DMS 273 (cell line): ENCODE measurements at regions not wholly inside any gene's neighbourhood (a gene's known extent, or its start where the extent isn't known, plus 50 kb on each side); places are given as distances from the start of the nearest gene placed in this dataset.

Experiments
- DNase-seq: peaks from one replicate; lab custom pipeline; 2025; ENCODE audit not compliant: unreplicated experiment; lab: John Stamatoyannopoulos, UW

DNA sequence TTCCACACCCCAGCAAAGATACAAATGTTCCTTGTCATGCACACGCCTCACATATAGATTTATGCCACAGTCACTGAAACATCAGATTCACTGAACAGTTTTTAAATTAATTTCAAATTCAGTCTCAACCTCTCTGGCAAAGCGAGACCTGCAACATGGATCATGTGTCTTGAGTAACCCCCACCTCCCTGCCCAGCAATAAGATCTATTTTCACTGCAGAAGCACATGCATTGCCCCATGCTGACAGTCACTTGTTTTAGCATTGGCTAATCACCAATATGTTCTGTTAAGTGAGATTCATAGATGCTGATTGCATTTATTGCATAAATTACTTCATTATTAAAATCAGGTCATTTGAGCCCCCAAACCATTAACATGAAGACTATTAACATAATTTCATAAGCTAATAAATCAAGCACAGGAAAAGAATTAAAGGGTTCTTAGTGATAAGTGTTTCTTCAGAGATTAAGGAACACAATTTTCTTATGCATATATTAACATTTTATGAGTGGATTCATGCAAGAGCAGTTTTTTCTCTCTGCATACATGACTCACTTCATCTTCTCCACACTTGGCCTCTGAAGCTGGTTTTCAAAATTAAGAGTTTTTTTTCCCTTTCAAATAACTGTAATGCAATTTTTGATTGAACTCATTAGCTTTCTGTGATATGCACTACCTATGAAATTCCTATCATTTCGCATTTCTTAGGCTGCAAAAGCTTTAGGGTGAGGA is 173.2 kb upstream of the SOX4 start:
- DNase-seq: peak; percentile 12

DNA sequence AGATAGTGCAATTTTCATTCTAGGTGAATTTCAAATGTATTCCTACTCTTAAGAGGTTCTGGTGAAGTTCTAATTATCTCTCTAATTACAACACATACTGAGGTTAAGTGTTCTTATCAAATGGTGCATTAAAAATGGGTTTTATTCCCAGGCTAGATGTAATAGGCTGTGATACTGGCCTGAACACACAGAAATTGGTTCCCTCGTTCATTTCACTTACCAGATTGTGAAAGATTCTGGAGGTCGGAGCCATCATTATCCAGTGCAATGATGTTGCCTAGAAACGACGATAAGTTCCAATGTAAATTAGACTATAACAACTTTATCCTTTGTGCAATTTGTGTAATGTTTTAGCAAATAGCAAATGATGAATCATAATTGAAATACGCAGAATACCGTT is 172.6 kb upstream of the SOX4 start:
- DNase-seq: no peak

DNA sequence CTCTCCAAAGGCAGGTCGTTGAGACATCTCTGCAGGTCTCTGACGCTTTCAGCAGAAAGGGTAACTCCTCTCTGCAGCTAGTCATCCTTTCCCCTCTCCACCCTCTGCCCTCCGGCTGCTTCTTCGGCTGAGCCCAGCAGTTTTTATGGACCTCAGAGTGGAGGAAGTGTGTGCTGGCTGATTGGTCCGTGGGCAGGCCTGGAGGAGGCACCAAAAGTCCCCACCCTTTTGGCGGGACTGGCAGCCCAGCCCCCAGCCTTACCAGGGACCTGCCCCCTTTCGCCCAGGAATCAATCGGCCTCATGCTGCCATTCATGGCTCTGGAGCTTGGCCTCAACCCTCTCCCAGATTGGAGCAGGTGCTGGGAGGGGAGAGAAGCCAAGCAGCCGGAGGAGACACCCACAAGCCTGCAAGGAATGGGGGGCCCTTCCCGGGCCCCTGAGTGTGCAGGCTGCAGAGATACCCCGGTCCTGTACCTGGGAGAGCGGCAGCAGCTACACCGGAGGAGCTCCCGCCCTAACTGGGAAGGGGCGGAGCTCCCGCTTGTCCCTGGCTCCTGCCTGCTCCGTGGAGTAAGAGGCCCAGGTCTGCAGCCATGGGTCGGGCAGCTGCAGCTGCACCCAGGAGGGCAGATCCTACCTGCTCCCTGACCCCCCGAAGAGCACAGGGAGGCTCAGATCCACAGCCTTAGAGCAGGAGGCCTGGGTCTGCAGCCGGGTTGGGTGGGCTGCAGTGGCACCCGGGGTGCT is 170.3 kb upstream of the SOX4 start:
- no peak for DNase-seq

DNA sequence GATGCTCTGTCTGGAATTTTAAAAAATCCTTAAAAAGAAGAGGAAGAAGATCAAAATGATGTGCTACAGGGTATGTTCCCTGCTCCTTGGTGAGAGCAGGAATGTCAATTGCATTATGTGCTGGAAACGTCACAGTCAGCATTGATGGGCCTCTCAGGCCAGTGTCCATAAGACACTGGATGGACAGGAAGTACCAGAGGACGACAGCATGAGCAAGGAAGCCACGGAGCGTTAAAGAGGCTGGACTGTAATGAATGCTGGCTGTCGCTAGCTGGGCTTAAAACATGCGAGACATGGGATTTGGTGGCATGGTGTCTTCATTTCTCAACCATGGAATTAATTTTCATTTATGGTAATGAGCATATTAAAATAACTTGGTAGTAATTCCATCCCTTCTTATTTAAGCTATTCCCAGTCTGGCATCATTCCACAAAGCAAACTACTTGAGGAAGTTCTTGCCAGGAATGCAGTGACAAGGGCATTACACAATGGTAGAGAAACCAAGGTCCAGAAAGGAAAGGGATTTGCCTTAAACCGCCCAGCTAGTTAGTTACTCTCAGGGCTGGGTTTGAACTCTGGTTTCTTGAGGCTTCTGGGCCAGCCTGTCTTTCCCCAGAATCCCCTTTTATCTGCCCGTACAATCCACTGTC is 166.6 kb upstream of the SOX4 start:
- DNase-seq: no peak

DNA sequence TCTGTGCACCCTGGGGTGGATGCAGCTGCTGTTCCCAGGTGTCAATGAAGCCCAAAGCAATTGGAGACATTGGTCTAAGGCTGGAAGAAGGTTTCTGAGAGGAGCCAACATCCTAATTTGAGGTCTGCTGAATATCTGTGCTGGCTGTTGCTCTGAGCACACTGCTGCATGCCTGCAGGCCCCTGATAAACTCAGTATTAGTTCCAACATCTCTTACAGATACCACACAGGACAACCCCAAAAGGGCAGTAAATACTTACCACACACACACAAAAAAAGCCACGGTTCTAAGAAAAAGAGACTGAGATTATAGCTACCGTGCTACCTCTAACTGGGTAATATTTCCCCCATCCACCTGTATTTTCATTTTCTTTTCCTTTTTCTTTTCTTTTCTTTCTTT is 164.3 kb upstream of the SOX4 start:
- DNase-seq: no peak

DNA sequence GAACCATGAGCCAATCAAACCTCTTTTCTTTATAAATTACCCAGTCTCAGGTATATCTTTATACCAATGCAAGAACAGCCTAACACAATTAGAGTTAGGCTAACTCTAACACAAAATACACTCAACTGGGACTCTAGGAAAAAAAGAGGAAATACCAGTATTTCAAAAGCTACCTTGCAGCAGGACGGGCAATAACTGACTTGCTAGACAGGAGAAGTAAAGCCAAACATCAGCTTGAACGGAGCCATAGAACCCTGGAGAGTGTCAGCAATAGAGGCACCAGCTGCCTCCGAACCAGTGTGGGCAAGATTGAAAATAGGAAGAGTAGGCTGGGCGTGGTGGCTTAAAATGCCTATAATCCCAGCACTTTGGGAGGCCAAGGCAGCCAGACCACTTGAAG is 162.0 kb upstream of the SOX4 start:
- DNase-seq: no peak

DNA sequence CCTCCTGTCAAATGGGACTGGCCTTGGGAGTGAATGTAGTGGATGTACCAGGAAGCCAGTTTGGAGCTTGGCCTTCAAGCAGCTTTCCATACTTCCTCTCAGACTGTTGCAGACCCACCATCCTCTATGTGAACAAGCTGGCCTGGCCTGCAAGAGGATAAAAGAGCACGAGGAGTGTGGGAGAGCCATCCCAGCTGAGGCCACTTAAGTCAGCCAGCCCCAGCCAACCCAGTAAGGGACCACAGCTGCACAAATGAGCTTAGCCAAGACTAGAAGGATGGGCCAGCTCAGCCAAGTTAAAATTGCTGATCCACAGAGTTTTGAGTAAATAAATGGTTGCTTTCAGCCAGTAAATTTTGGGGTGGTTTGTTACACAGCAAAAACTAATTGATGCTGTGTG is 156.9 kb upstream of the SOX4 start:
- DNase-seq: no peak

DNA sequence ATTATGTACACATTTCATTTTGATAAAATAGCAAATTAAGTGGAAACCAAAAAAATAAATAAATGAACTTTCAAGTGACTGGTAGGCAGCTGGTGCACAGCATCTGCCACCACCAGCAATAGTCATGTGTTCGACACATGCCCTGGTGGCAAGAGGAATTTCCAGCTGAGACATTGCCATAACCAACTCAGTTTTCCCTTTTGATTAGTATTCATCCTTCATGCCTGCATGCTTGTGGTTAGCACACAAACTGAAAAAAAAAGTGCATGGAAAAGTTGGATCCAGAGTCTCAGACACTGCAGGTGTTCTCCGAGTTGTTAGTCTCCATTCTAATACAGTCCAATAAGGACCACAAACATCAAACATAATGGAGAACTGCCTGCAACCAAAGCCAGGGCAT is 156.0 kb upstream of the SOX4 start:
- peak; percentile 43 for DNase-seq

DNA sequence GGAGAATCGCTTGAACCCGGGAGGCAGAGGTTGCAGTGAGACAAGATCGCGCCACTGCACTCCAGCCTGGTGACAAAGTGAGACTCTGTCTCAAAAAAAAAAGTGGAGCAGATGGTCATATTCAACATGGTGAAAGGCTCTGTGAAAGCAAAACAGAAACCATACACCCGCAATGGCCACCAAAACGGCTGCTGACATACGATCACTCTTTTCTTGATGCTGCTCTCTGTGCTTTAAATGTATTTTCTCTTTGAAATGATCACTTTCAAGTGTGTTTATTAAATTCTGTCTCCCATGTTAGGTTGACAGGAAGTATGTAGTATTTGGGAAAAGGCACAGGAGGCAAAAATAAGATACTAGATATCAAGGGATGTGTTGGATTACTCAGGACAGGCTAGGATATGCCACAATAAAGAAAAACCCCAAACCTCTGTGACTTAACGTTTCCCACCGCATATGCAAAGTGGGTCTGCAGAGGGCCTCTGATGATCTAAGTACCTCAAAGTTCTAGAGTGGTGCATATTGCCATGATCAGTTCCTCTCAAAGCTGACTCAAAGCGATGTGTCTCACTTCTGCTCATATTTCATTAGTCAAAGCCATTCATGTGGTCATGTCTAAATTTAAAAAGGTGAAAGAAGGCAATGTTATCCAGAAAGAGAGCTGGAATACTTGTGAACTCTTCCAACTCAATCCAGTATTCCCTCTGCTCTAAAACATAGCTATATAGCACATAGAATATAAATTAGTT is 155.1 kb upstream of the SOX4 start:
- peak; percentile 48 for DNase-seq

DNA sequence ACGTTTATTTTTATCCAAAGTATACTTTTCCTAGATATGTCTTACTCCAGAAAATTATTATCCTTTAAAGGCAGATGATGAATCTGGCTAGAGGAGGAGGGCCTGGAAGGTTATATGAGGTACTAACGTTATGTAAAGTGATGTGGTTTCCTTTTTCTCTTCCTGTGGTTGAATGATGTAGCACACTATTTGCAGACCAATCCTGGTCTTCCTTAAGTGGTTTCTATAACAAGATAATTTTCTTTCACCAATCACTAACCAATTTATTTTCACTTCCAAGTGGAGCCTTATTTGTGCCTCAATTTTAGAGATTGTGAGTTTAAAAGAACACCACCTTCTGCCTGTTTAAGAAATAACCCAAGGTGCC is 154.6 kb upstream of the SOX4 start:
- peak; percentile 23 for DNase-seq

DNA sequence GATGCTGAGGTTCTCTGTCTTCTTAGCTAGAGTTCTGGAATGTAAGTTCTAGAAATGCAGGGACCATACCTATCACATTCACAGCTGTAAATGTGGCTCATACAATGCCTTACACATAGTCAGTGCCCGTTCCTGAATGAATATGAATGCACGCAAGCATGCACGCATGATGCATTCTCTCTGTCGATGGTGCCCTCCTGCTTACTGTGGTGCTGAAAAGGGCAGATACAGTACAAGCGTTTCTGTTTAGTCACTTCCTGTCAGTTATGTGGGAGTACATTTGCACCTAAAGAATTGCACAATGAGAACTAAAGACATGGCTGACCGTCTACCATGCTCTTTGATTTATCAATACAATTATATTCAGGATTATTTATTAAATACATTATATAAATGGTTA is 152.2 kb upstream of the SOX4 start:
- DNase-seq: no peak

DNA sequence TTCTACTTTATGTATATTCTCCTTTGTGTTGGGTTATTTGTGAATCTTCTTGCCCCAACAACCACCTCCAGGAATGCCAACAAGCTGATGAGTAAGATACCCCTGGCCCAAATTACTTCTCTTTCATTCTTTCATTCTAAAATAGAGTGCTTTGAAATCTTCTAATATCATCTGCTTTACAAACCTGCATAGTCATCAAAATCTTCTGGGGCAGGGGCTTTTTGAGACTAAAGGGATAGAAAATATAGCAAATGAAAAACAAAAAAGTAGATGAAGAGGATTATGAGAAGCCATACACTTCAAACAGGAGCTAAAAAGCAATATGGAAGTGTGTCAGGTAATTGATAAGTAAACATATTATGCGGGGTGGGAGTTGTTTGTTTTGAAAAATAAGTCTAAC is 150.7 kb upstream of the SOX4 start:
- no peak for DNase-seq

DNA sequence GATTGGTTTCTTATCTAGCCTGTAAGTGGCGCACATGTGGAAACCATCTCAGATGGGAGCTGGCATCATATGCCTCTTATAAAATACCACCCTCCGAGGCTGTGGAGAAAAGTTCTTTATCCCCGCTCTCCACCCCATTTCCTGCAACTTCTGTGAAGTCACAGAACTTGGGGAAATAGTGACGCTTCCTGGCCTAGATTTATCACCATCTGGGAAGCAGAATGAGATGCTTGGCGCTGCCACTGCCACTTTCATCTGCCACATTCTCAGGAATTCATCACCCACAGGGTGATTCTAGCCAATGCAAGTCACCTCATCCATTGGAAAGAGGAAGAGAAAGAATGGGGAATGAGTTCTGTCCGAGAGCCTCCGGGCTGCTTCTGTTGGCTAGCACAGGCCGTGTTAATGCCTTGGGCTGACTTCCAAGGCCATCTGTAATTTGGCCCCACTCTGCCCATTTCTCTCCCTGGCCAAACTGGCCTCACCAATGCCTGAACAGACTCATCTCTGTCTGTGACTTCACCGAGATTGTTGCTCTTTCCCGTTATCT is 148.8 kb upstream of the SOX4 start:
- no peak for DNase-seq

DNA sequence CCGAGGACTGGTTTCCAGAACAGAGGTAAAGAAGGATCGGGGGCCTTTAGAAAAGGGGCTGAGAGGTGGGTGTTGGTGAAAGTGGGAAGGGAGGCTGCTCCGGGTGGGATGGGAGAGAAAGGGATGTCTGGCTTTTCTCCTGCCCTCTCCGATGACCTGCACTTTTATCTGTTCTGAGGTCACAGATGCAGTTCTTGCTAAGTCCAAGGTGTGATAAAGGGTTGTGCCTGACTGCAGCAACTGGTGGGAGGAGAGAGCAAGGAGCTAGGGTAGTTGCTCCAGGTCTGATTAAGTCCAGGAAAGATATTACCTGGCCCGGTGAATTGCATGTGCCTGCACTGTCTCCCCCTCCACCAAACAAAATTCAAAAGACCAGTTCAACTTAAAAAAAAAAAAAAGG is 145.6 kb upstream of the SOX4 start:
- DNase-seq: no peak

DNA sequence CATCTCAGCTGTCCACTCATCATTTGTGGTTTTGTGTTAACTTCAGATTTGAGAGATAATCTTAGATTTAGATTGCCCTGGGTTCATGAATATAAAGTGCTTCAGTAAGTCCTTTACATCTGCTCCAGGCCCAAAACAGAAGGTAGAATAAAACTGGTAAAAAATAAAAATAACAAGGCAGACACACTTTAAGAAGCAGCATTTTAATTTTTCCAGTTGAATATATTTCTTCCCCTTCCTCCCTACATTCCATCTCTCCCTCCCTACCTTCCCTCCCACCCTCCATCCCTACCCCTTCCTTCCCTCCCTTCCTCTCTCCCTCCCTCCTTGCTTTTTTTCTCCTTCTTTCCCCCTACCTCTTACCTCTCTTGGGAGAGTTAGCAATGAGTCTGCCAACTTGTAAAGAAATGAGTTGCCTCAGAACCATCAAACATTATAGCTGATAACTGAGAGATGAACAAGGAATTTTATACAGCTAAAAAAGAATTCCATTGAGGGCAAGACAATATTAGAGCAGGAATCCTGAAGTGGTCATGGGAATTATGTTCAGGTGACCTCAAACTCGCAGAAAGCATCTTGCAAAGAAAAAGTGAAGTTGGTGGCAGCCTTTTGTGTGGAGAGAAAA is 145.0 kb upstream of the SOX4 start:
- DNase-seq: no peak

DNA sequence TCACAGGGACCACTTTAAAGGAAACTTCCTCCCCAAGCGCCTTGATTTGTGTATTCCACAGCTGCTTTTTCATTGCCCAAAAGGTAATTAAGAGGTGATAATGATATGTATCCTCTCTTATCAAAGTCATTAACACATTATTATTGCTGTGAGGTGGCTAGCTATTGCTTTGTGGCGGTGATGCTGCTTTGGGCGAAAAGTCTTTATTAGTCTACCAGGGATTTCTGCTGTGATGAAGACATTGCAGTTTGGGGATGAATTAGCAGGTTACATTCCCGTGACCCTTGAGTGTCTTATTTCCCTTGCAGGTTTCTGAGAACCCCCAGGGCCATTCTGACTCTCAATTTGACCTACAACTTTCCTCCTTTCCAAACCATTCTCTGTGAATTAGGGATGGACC is 143.4 kb upstream of the SOX4 start:
- no peak for DNase-seq

DNA sequence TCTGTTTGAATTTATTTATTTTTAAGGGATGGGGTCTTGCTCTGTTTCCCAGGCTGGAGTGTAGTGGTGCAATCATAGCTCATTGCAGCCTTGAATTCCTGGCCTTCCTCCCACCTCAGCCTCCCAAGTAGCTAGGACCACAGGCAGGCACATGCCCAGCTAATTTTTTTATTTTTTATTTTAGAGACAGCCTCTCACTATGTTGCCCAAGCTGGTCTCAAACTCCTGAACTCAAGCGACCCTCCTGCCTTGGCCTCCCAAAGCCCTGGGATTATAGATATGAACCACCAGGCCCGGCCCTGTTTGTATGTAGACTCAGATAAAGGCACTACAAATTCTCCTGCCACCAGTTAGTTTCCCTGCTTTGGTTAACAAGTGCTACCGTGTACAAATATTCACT is 142.9 kb upstream of the SOX4 start:
- no peak for DNase-seq

DNA sequence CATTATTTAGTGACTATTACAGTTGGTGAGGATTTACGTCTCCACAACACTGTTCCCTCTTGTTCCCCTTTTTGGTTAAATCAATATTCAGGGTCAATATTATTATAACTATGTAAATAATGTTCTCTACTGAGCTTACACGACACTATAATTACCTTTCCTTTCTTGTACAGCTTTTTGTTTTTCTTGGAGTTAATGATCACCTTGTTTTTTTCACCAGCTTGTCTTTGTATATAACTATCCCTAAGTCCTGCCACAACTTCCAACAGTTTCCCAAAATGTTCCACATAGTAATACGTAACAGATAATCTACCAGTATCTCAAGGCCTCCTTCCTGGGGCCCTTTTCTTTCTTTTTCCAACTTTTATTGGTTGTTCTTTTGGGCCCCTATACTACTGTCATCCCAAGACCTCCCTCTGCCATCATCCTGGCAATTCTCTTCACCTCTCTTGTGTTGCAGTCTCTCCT is 142.0 kb upstream of the SOX4 start:
- DNase-seq: no peak

DNA sequence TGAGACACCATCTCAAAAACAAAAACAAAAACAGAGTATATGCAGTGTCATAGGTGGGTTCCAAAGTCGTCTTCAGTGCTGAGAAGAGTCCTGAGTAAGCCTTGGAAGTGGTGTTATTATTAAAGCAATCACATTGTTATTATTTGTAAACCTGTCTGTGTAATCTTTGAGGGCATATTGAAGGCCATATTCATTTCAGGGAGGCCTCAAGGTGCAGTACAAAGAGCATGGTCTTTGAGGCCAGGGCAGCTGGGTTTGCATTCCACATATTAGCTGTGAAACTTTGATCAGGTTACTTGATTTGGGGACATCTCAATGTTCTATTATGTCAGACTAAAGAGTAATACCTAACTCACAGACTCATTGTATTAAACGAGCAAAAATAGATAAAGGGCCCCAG is 139.3 kb upstream of the SOX4 start:
- DNase-seq: no peak

DNA sequence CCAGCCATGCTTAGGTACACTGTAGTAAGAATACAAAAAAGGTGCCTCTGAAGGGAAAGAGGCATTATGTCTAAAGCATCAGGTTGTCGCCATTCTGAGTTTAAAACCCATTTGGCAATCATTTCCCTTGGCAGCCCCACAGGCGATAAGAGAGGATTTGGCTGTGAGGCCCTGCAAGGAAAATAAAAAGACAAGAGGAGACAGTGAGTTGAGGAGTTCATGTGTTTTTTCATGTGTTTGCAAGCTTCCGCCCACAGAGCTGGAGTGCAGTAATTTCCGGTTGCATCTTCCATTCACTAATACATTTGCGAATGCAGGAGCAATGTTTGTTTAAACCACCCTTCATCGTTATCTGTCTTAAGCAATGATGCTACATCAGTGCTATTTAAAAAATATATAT is 138.5 kb upstream of the SOX4 start:
- no peak for DNase-seq

DNA sequence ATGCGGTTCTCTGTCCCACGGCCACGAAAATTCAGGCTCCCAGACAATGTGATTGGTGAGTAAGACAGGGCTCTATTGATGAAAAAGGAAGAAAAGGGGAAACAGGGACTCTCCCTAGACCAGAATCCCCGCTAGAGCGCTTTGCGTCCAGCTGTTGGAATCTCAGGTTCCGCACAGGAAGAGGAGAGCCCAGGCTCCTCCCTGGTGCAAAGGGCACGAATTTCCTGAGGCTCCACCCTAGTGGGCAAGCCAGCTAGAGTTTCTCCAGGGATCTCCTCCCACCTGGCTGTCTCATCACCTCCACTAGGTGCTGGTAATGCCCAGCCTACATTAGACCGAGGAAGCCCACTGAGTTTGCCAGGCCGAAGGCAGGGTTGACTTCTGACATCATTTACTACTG is 135.9 kb upstream of the SOX4 start:
- DNase-seq: no peak
